ENCODE measurements at regions not wholly inside any gene's neighbourhood (a gene's known extent, or its start where the extent isn't known, plus 50 kb on each side); places are given as distances from the start of the nearest gene placed in this dataset.

DNA sequence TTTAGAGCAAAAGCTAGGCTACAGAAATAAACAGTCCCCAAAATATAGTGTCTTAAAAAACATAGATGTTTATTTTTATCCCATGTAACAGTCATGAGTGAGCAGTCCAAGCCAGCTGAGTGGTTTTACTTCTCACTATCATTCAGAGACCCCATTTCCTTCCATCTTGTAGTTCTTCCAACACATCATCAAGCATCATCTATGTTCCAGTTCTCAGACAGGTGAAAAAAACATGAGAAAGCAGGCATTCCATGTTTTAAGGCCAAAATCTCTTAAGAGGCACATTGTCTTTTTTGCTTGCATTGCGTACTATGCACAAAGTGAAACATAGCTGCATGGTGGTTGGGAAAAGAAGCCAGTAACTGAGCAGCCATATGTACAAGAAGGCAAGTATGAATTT lies 128.6 kb downstream of the ATOH1 start:
- Histone ChIP-seq H3K27me3 (ENCODE audit: insufficient read depth, low read length, poor library complexity, severe bottlenecking) (no peaks in the 10 kb centered on the region), H3K9me2 (replicated peaks; ENCODE audit: low read depth, low read length) (no peaks in the 10 kb centered on the region), H3F3A (ENCODE audit: low read depth) (no peaks in the 10 kb centered on the region), H2AFZ (ENCODE audit: low read length) (no peak overlapping the region), H3K4me3 (ENCODE audit: low read length, poor library complexity, severe bottlenecking) (no peak overlapping the region), H3K79me2 (ENCODE audit: insufficient read depth, low read length) (no peaks in the 10 kb centered on the region), H3K4me1 (ENCODE audit: insufficient read depth, low read length, poor library complexity, severe bottlenecking) (peaks cover 4% of the 10 kb centered on the region), H3K4me2 (ENCODE audit: low read depth, low read length, poor library complexity, severe bottlenecking) (no peak overlapping the region), H4K20me1 (ENCODE audit: insufficient read depth, low read length, poor library complexity, severe bottlenecking) (no peaks in the 10 kb centered on the region), H3K9ac (ENCODE audit: low read depth, low read length, poor library complexity, severe bottlenecking) (no peak overlapping the region), H3K9me3 (ENCODE audit: insufficient read depth, low read depth, low read length) (no peaks in the 10 kb centered on the region), H3K36me3 (ENCODE audit: insufficient read depth, low read length) (no peaks in the 10 kb centered on the region)
- TF ChIP-seq EZH2phosphoT487 (IDR thresholded peaks at IDR 0.05; ENCODE audit: borderline replicate concordance) (no peak), CTCF (conservative IDR thresholded peaks at IDR 0.05; ENCODE audit: low read length) (no peak)

GRCh38 chr4:93960450-93960849 lies 131.9 kb downstream of the ATOH1 start:
- H4K20me1 ChIP-seq (ENCODE audit: insufficient read depth, low read length, poor library complexity, severe bottlenecking) = no peaks in the 10 kb centered on the region
- H3K4me1 ChIP-seq (ENCODE audit: insufficient read depth, low read length, poor library complexity, severe bottlenecking) = peaks cover 4% of the 10 kb centered on the region
- no peaks in the 10 kb centered on the region for H3F3A ChIP-seq (ENCODE audit: low read depth)
- no peaks in the 10 kb centered on the region for H3K9me3 ChIP-seq (ENCODE audit: insufficient read depth, low read depth, low read length)
- H3K27me3 ChIP-seq (ENCODE audit: insufficient read depth, low read length, poor library complexity, severe bottlenecking) = no peaks in the 10 kb centered on the region
- no peaks in the 10 kb centered on the region for H3K79me2 ChIP-seq (ENCODE audit: insufficient read depth, low read length)
- H3K9me2 ChIP-seq (replicated peaks; ENCODE audit: low read depth, low read length) = no peaks in the 10 kb centered on the region
- H2AFZ ChIP-seq (ENCODE audit: low read length) = no peak overlapping the region
- TF ChIP-seq CTCF (conservative IDR thresholded peaks at IDR 0.05; ENCODE audit: low read length) = no peak
- no peak overlapping the region for H3K4me2 ChIP-seq (ENCODE audit: low read depth, low read length, poor library complexity, severe bottlenecking)
- H3K4me3 ChIP-seq (ENCODE audit: low read length, poor library complexity, severe bottlenecking) = no peak overlapping the region
- H3K36me3 ChIP-seq (ENCODE audit: insufficient read depth, low read length) = no peaks in the 10 kb centered on the region
- H3K9ac ChIP-seq (ENCODE audit: low read depth, low read length, poor library complexity, severe bottlenecking) = no peak overlapping the region

GRCh38 chr4:93960916-93961315 lies 132.4 kb downstream of the ATOH1 start:
- no peaks in the 10 kb centered on the region for H4K20me1 ChIP-seq (ENCODE audit: insufficient read depth, low read length, poor library complexity, severe bottlenecking)
- no peaks in the 10 kb centered on the region for H3K27me3 ChIP-seq (ENCODE audit: insufficient read depth, low read length, poor library complexity, severe bottlenecking)
- H3K9ac ChIP-seq (ENCODE audit: low read depth, low read length, poor library complexity, severe bottlenecking) = no peak overlapping the region
- no peaks in the 10 kb centered on the region for H3K79me2 ChIP-seq (ENCODE audit: insufficient read depth, low read length)
- H3K9me2 ChIP-seq (replicated peaks; ENCODE audit: low read depth, low read length) = no peaks in the 10 kb centered on the region
- H2AFZ ChIP-seq (ENCODE audit: low read length) = no peak overlapping the region
- no peaks in the 10 kb centered on the region for H3K36me3 ChIP-seq (ENCODE audit: insufficient read depth, low read length)
- H3K4me1 ChIP-seq (ENCODE audit: insufficient read depth, low read length, poor library complexity, severe bottlenecking) = peaks cover 4% of the 10 kb centered on the region
- TF ChIP-seq EZH2phosphoT487 (IDR thresholded peaks at IDR 0.05; ENCODE audit: borderline replicate concordance) (no peak), CTCF (conservative IDR thresholded peaks at IDR 0.05; ENCODE audit: low read length) (no peak)
- H3F3A ChIP-seq (ENCODE audit: low read depth) = no peaks in the 10 kb centered on the region
- H3K4me3 ChIP-seq (ENCODE audit: low read length, poor library complexity, severe bottlenecking) = no peak overlapping the region
- H3K4me2 ChIP-seq (ENCODE audit: low read depth, low read length, poor library complexity, severe bottlenecking) = no peak overlapping the region
- H3K9me3 ChIP-seq (ENCODE audit: insufficient read depth, low read depth, low read length) = no peaks in the 10 kb centered on the region

All from Loucy (cell line).